GM18858 (cell line): ENCODE measurements at regions not wholly inside any gene's neighbourhood (a gene's known extent, or its start where the extent isn't known, plus 50 kb on each side); places are given as distances from the start of the nearest gene placed in this dataset.
"Not testable (repeated sequence)": the region's sequence is repeated elsewhere in the genome, so short reads cannot be mapped to it uniquely, and the experiment has no call there.

Source experiments
- ATAC-seq: cut with Tn5 transposase; IDR thresholded peaks from one replicate; pipeline ENCODE4 v1.9.1; 2021; ENCODE audit not compliant: unreplicated experiment

DNA sequence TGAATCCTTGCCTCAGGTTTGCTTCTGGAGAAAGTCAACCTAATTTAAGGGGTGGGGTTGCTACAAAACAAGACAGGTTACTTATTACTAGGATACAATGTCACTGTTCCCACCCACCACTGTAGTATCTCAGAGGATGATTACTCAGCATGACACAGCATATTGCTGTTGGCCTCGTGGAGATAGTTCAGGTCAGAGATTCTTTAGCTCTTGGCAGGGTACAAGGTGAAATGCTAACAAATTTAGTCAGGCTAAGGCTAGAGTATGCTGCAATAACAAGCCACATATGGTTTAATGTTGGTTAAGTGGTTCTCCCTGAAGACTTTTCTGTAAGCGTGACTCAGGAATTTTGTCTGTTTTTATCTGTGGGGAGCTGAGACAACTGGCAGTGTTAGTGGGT is 161.8 kb downstream of the EDEM1 start:
- no peak for ATAC-seq

DNA sequence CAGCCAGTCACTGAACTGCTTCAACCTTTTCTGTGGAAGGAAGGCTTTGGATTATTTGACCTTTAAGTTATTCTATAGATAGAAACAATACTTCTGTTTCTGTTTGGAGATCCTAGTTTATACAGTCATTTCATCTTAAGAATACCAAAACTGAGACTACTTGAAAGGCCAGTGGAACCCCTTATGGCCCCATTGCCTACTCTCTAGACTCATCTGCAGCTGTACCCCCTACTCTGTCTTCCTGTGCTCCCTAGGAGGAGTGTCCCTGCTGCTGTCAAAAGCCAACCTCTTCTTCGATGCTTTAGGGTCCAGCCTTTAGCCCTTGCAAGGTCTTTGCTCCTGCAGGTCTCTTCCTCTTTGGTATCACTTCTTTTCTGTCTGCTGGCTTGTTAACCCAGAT is 169.6 kb downstream of the EDEM1 start:
- no peak for ATAC-seq

DNA sequence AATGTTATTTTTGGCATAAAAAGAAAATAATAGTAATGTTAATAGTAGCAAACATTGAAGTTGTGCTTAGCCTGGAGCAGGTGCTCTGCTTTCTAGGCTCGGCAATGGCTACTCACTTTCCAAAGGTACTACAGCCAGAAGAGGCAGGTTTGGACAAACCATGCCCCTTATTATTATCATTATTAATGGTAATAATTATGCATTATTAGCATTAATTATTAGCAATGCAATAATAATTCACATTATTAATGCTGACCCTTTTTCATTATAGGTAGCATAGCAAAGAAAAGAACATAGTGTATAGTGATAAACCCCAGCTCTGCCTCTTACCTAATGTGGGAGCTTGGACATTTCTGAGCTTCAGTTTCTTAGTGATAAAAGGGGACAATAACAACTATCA is 171.4 kb downstream of the EDEM1 start:
- ATAC-seq: no peak

GRCh38 chr3:5360453-5360852 is 172.9 kb downstream of the EDEM1 start:
- no peak for ATAC-seq

DNA sequence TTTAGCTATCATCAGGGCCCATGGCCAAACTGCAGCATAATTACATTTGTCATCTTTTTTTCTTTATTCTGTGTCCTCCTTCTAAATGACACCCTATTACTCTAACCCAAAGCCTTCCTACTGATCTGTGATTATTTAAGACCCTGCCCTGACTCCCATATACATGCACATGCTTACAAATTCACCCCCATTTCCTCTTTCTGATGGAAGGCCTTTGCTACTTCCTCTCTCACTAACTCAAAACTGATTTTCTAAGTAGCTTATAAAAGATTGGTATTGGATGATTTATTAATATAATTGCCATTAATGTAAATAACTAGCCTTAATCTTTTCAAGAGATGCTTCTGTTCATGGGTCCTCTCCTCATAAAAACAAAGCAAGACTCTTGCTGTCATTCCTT is 179.2 kb downstream of the EDEM1 start:
- no peak for ATAC-seq

GRCh38 chr3:5371555-5371954 is 184.0 kb downstream of the EDEM1 start:
- ATAC-seq: not testable (repeated sequence)

DNA sequence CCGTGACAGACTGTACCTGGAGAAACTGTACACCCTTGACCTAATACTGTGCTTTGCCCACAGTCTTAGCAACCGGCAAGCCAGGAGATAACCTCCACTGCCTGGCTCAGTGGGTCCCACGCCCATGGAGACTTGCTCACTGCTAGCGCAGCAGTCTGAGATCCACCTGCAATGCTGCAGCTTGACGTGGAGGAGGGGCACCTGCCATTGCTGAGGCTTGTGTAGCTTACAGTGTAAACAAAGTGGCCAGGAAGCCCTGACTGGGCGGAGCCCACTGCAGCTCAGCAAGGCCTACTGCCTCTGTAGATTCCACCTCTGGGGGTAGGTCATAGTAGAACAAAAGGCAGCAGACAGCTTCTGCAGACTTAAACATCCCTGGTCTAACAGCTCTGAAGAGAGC is 189.3 kb downstream of the EDEM1 start:
- no peak for ATAC-seq

- ATAC-seq: not testable (repeated sequence)
Measured at GRCh38 chr3:5379266-5379665, 191.8 kb downstream of the EDEM1 start.

DNA sequence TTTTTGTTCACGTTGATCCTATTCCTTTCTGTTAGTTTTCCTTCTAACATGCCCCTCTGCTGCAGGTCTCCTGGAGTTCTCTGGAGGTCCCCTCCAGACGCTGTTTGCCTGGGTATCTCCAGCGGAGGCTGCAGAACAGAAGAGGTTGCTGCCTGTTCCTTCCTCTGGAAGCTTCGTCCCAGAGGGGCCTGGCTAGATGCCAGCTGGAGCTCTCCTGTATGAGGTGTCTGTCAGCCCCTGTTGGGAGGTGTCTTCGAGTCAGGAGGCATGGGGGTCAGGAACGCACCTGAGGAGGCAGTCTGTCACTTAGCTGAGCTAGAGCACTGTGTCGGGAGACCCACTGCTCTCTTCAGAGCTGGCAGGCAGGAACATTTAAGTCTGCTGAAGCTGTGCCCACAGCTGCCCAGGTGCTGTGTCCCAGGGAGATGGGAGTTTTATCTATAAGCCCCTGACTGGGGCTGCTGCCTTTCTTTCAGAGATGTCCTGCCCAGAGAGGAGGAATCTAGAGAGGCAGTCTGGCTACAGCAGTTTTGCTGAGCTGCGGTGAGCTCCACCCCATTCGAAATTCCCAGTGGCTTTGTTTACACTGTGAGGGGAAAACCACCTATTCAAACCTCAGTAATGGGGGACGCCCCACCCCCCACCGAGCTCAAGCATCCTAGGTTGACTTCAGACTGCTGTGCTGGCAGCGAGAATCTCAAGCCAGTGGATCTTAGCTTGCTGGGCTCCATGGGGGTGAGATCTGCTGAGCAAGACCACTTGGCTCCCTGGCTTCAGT is 196.2 kb downstream of the EDEM1 start:
- not testable (repeated sequence) for ATAC-seq

DNA sequence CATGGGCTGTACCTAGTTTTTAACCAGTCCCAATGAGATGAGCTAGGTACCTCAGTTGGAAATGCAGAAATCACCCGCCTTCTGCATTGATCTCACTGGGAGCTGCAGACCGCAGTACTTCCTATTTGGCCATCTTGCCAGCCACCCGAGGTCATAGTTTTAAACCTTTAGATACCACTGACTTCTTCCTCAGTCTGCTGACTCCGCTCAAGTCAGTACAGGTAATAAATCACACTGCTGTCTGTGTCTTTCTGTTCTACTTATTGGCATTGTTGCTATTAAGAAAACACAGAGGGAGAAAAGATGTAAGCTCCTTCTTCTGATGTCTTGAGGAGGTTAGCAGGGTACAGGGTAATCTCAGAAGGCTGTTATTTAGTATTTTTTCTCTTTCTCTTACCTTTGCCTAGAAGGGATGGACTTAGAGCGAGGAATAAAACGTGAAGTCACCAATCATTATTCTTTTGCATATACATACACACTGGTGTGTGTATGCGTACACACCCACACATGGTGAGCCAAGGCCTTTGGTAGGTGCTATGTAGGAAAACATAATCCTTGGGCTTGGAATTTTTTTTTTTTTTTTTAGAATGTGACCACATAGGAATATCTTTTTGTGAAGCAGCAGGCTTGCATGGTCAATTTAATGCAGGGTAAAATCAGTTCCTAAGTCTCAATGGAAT is 197.2 kb downstream of the EDEM1 start:
- no peak for ATAC-seq

- ATAC-seq: no peak
Measured at GRCh38 chr3:5388091-5388490, 200.6 kb downstream of the EDEM1 start.

DNA sequence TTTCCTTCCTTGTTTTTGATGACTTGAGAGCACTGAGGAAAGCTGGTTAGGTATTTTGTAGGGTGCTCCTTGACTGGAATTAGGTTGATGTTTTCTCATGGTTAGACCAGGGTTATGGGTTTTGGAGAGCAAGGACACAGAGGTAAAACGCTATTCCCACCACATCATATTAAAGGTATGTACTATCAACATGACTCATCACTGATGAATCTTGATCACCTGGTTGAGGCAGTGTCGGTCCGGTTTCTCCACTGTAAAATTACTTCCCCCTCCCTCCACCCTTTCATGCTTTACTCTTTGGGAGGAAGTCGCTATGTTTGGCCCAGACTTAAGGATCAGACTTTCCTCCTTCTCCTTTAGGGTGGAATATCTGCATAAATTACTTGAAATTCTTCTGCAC is 201.6 kb downstream of the EDEM1 start:
- no peak for ATAC-seq

DNA sequence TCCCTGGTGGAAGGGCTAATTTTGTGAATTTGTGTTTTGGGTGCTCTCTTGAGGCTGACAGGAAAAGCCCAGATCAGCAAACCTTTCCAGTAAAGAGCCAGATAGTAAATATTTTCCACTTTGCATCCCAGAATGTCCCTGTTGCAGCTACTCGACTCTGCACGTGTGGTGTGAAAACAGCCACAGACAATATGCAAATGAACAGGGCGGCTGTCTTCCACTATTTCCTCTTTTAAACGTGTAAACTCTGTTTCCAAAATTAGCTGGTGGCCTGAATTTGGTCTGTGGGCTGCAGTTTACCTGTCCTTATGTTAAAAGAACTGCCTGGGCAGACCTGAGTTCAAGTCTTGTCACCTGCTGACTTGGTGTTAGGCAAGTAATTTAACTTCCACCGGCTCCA is 202.7 kb downstream of the EDEM1 start:
- ATAC-seq: no peak

DNA sequence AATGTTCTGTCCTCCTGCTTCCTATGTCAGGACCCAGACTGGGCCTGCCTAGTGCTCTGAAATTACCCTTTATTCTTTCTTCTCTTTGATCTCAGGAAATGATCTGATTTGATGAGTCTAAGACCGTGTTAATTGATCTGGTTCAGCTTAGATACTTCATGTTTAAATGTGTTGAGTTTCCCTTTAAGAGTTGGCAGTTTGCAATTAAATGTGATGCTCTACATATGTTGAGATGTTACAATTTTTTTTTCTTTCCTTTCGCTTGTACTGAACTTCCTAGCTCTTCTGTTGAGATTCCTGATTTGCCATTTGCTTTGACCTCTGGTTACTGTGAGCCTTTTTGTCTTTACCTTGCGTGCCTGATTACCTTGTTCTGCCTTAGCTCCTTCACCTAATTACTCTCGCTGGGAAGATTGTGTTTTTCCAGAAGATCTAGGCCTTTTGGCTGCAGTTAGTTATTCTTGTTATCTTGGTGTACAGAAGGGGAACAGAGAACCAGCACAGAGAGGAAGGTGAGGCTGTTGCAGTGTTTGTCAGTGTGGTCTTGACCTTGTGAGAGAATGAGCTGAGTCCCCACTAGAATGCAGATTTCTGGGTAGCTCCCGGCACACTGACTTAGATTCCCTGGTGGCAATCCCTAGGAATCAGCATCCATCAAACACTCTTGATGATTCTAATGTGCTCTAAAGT is 203.6 kb downstream of the EDEM1 start:
- ATAC-seq: no peak

DNA sequence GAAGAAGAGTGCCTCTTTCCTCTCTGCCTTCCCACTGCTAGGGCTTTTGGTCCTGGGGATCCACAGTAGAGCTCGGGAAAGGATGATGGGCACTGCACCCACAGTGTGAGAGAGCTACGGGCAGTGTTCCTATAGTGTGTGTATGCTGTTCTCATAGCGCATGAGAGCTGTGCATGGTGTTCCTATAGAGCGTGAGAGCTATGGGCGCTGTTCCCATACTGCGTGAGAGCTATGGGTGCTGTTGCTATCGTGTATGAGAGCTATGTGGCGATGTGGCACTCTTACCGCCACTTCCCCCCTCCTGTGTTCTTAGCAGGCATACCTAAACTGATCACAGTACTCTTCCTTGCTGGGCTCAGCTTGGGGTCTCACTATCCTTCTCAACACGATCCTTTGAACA is 213.5 kb downstream of the EDEM1 start:
- no peak for ATAC-seq

DNA sequence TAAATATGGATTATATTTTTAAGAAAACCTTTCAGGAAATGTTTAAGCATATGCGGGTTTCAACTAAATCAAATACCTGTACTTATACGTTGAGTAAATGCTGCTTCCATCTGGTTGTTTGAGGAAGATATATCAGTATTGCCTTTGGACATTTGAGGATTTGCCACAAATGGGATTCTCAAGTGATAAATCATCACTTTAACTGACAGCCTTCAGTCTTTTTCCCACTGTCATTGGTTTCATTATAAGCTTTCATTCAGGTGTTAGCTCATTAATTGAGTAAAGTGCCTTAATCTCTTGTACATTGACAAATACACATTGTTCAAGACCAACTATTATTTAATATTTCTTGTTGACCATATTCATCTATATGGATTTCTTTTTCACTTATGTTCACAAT is 217.2 kb downstream of the EDEM1 start:
- ATAC-seq: no peak

GRCh38 chr3:5411786-5412185 is 224.3 kb downstream of the EDEM1 start:
- no peak for ATAC-seq

- no peak for ATAC-seq
Measured at GRCh38 chr3:5423076-5423475, 235.6 kb downstream of the EDEM1 start.

DNA sequence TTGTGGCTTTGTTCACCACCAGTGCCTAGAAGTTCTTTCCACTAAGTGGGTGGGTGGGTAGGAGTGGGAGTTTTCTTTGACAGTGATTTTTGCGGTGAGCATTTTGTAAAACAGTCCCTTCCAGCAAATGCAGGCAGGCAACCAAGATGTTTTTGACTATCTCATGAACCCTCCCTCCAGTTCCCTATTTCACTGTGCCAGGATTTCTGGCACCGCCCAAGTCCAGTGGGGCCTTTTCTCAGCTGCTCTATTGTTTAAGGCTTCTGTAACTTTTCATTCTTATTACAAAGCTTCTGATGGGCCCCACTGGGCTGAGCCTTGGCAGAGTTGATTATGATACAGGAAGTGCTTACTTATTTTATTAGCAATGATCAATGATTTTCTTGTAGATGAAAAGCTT is 236.0 kb downstream of the EDEM1 start:
- ATAC-seq: no peak

GRCh38 chr3:5425371-5425770 is 237.9 kb downstream of the EDEM1 start:
- ATAC-seq: no peak

DNA sequence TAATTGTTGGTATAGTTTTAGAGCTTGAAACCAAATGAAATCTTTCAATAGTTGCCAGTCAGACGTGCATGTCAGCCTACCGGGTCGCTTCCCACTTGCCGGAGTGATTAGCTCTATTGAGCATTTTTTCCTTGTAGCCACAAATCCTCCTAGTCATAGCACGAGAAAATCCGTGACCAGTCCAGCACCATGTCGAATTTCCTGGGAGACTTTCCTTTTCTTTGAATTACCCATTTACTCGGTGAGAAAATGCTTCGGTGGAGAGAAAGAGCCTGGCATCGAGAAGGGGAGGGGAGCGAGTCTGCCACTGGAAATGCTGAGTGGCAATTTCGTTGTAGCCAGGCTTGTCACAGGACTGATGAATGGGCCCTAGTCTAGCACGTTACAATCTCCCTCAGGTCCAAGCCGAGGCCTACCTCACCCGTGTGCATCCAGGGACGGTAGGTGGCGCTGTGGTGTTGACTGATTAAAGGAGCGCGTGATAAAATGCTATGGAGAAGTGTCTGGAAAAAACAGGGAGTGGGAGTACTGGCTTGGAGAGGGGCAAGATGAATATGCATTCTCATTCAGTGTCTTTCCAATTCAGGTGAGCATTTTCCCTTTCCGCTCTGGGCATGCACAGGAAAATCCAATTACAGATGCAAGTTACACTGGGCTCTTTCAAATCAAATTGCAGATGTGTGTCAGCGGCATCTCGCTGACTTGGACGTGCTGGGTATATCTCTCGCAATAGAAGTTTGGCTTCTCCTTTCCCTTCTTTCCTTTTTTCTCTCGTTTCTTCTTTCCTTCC is 238.8 kb downstream of the EDEM1 start:
- peak; percentile 31 for ATAC-seq
